Astrocyte of the cerebellum (primary cell): ENCODE measurements at regions not wholly inside any gene's neighbourhood (a gene's known extent, or its start where the extent isn't known, plus 50 kb on each side); places are given as distances from the start of the nearest gene placed in this dataset.

Experiments used
- DNase-seq: peaks from one replicate; pipeline ENCODE4 v3.0.0-alpha.2; 2011; ENCODE audit warnings: low read depth
- H3K4me3 ChIP-seq: 2 replicates; pipeline ENCODE4 v1.5.1; 2011; ENCODE audit warnings: mild to moderate bottlenecking, low read depth, low read length, moderate library complexity
- CTCF ChIP-seq: IDR thresholded peaks from 2 replicates; pipeline ENCODE4 v1.5.1; 2012; ENCODE audit warnings: low read length, low read depth, moderate library complexity, mild to moderate bottlenecking; ENCODE audit errors: missing control alignments
- in situ Hi-C: cut with HindIII; loops from 2 replicates; pipeline ENCODE4 v1.10.0; 2017; ENCODE audit warnings: low sequenced_read_pairs

GRCh38 chr3:159916052-159916451 lies 72.6 kb upstream of the IL12A start:
- H3K4me3 ChIP-seq = no peak overlapping the region
- in situ Hi-C loops = no loop called here
- no peak for DNase-seq
- no peak for TF ChIP-seq CTCF

- no peak for TF ChIP-seq CTCF
- no peak overlapping the region for H3K4me3 ChIP-seq
These were observed 71.5 kb upstream of the IL12A start for GRCh38 chr3:159917141-159917540.

GRCh38 chr3:159919873-159920272 lies 68.8 kb upstream of the IL12A start:
- TF ChIP-seq CTCF = no peak
- H3K4me3 ChIP-seq = no peak overlapping the region
- in situ Hi-C loops = no loop called here
- no peak for DNase-seq

More at GRCh38 chr3:159917141-159917540, 71.5 kb upstream of the IL12A start:
- in situ Hi-C loops = no loop called here
- DNase-seq = no peak

- in situ Hi-C loops = no loop called here
- DNase-seq = no peak
- H3K4me3 ChIP-seq = no peak overlapping the region
- TF ChIP-seq CTCF = no peak
These were observed 66.3 kb upstream of the IL12A start for GRCh38 chr3:159922193-159922840.

- in situ Hi-C loops = no loop called here
- DNase-seq = no peak
- TF ChIP-seq CTCF = no peak
- H3K4me3 ChIP-seq = no peak overlapping the region
These were observed 65.7 kb upstream of the IL12A start for GRCh38 chr3:159922861-159923312.

GRCh38 chr3:159923336-159923735 lies 65.3 kb upstream of the IL12A start:
- no peak for DNase-seq
- in situ Hi-C loops = no loop called here

More at GRCh38 chr3:159923336-159923735, 65.3 kb upstream of the IL12A start:
- no peak for TF ChIP-seq CTCF
- no peak overlapping the region for H3K4me3 ChIP-seq
